Endothelial cell (in vitro differentiated cells): ENCODE measurements at regions not wholly inside any gene's neighbourhood (a gene's known extent, or its start where the extent isn't known, plus 50 kb on each side); places are given as distances from the start of the nearest gene placed in this dataset.

Experiments
- DNase-seq: peaks from one replicate; pipeline ENCODE4 v3.0.0; 2021; ENCODE audit warnings: low spot score
- H3K27ac Mint-ChIP-seq: one replicate; pipeline ENCODE4 v1.8.0; 2021; ENCODE audit warnings: mixed read lengths, inconsistent platforms; ENCODE audit not compliant: unreplicated experiment
- H3K27me3 Mint-ChIP-seq: one replicate; pipeline ENCODE4 v1.8.0; 2021; ENCODE audit warnings: mild to moderate bottlenecking, moderate library complexity, mixed read lengths, inconsistent platforms; ENCODE audit not compliant: unreplicated experiment
- H3K36me3 Mint-ChIP-seq: one replicate; pipeline ENCODE4 v1.8.0; 2021; ENCODE audit warnings: mild to moderate bottlenecking, low read depth, mixed read lengths, inconsistent platforms; ENCODE audit not compliant: unreplicated experiment
- H3K4me1 Mint-ChIP-seq: one replicate; pipeline ENCODE4 v1.8.0; 2021; ENCODE audit warnings: mild to moderate bottlenecking, mixed read lengths, inconsistent platforms; ENCODE audit not compliant: unreplicated experiment
- H3K4me3 Mint-ChIP-seq: one replicate; pipeline ENCODE4 v1.8.0; 2021; ENCODE audit warnings: mild to moderate bottlenecking, mixed read lengths, inconsistent platforms; ENCODE audit not compliant: unreplicated experiment
- H3K9me3 Mint-ChIP-seq: one replicate; pipeline ENCODE4 v1.8.0; 2021; ENCODE audit warnings: mixed read lengths, inconsistent platforms; ENCODE audit not compliant: unreplicated experiment
- CTCF ChIP-seq: fragments of 200-600 bp; sonication (generic); IDR thresholded peaks from one replicate; pipeline ENCODE4 v1.5.0; 2021; ENCODE audit warnings: antibody characterized with exemption; ENCODE audit not compliant: unreplicated experiment

DNA sequence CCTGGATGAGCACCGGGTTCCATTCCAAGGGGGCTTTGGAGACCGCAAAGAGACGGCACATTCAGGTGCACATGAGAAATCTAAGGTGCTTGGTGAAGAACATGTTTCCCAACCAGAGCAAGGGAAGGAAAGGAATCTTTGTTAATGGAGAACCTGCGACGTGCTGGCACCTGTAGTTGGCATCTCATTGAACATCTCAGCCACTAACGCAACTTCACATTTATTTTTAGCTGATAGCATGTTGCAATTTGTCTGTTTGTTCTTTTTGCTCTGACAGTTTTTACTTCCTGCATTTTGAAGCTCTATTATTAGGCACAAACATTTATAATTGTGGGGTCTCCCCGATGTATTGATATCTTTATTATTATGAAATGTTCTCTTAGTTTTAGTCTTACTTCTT is 316.7 kb downstream of the TCERG1L start:
- H3K36me3 Mint-ChIP-seq: peaks cover 18% of the 10 kb centered on the region
- no peak for DNase-seq
- H3K27me3 Mint-ChIP-seq: peaks cover 7% of the 10 kb centered on the region
- TF ChIP-seq CTCF: no peak
- H3K4me1 Mint-ChIP-seq: no peaks in the 10 kb centered on the region
- no peak overlapping the region for H3K4me3 Mint-ChIP-seq
- no peak overlapping the region for H3K27ac Mint-ChIP-seq
- peaks cover 51% of the 10 kb centered on the region for H3K9me3 Mint-ChIP-seq

DNA sequence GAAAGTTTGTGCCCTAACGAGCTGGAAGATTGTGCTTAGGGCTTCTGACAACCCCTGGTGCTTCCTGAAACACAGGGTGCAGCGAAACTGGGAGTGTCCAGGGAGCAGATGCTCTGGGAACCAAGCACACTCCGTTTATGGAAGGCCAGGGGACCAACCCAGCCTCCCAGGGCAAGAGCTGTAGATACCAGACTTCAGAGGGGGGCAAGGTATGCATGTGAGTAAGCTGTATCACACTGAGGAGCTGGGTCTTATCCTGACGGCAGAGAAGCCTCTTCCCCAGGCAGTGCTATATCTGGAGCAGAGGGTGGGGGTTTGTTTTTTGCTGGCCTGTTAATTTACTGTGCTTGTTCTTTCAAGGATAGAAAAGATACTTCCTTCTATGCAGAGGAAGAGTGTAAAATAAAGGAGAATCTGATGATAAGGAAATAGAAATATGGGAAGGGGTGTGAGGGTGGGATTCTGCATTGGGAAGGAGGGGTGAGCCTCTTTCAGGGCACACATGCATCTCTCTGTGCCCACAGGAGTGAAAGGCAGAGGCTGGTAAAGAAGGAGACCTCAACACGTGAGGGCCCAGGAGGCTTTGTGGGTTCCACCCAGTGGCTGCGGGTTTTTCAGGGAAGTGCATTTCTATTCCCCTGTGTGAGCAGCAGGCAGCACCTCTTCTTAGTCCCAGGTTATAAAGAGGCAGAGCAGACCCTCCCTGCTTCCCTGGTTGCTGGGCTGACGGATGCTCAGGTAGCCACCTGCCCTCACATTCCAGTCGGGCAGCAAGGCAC is 314.1 kb downstream of the TCERG1L start:
- H3K27ac Mint-ChIP-seq: no peak overlapping the region

GRCh38 chr10:130998046-130998435 is 313.5 kb downstream of the TCERG1L start:
- Mint-ChIP-seq H3K27ac (no peak overlapping the region), H3K4me3 (no peak overlapping the region), H3K27me3 (peaks cover 5% of the 10 kb centered on the region), H3K36me3 (peaks cover 19% of the 10 kb centered on the region), H3K4me1 (no peaks in the 10 kb centered on the region), H3K9me3 (peaks cover 57% of the 10 kb centered on the region)
- DNase-seq: no peak
- TF ChIP-seq CTCF: no peak

More for the DNA sequence above, 314.1 kb downstream of the TCERG1L start:
- H3K36me3 Mint-ChIP-seq: peaks cover 22% of the 10 kb centered on the region
- peaks cover 7% of the 10 kb centered on the region for H3K27me3 Mint-ChIP-seq
- H3K9me3 Mint-ChIP-seq: peaks cover 61% of the 10 kb centered on the region
- no peak for DNase-seq
- H3K4me3 Mint-ChIP-seq: no peak overlapping the region
- no peaks in the 10 kb centered on the region for H3K4me1 Mint-ChIP-seq
- TF ChIP-seq CTCF: no peak

DNA sequence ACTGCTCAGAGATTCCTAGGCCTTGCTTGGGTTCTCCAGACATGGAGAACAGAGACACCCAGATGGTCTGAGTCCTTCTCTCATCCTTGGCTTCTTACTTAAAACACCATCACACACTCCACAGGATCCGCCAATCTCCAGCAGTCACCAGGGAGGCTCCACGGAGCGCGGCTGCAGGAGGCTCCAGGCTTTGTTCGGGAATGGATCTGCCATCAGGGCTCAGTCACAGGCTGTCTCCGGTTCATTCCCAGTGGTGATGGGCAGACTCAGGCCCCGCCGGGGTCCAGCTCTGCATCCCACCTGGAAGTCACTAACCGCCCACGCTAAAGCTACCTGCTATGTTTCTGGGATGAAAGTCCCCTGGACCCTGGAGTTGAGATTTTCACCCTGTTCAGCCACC is 312.9 kb downstream of the TCERG1L start:
- no peak overlapping the region for H3K4me3 Mint-ChIP-seq
- peaks cover 55% of the 10 kb centered on the region for H3K9me3 Mint-ChIP-seq
- H3K36me3 Mint-ChIP-seq: peaks cover 19% of the 10 kb centered on the region
- H3K27me3 Mint-ChIP-seq: peaks cover 5% of the 10 kb centered on the region
- no peak overlapping the region for H3K27ac Mint-ChIP-seq
- TF ChIP-seq CTCF: no peak
- no peak for DNase-seq
- no peaks in the 10 kb centered on the region for H3K4me1 Mint-ChIP-seq

- Mint-ChIP-seq H3K27ac (no peak overlapping the region), H3K27me3 (peaks cover 5% of the 10 kb centered on the region), H3K4me1 (no peaks in the 10 kb centered on the region), H3K36me3 (peaks cover 19% of the 10 kb centered on the region), H3K4me3 (no peak overlapping the region), H3K9me3 (peaks cover 47% of the 10 kb centered on the region)
- no peak for DNase-seq
- TF ChIP-seq CTCF: no peak
Observed at GRCh38 chr10:130999376-131000202, 311.9 kb downstream of the TCERG1L start.
